ENCODE measurements at regions not wholly inside any gene's neighbourhood (a gene's known extent, or its start where the extent isn't known, plus 50 kb on each side); places are given as distances from the start of the nearest gene placed in this dataset.

DNA sequence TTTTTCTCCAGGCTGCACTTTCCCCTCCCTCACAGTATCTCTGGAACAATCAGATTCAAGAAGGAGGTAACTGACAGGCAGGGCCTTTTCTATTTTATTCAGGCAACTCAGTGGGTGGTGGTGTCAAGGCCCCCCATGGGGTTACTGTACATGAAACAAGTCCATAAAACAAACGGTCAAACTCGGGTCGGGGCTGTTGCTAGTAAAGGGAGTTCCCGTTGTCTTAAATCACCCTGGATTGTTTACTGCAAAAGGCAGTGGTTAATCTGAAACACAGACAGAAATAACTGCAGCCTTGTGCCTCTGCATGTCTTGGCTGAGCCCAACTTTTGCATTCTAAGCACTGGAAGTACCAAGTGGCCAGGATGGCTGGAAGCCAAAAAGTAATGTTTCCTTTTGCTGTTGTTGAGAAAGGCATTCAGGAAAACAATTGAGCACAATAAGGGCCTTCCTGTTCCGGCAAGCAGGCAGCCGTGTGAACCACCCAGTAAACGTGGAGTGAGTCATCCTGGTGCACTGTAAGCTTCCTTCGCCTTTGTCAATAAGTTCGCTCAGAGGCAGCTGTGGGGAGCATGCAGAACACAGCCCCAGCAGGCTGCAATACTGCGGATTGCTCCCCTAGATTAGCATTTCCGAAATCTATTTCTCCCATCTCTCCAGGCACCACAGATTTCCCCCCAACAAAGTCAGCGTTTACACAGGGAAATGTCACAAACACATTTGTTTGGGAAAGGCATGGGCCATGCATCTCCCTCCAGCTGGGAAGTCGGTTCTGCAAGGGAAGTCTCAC lies 149.6 kb downstream of the IRS1 start:
- no peak for TF ChIP-seq POLR2AphosphoS5 (IDR thresholded peaks at IDR 0.05; ENCODE audit: low read depth, low read length)
- TF ChIP-seq POLR2A (IDR thresholded peaks at IDR 0.05; ENCODE audit: low read depth, low read length), result no peak

All from GM12892 (cell line).